SJSA1 (cell line): ENCODE measurements at regions not wholly inside any gene's neighbourhood (a gene's known extent, or its start where the extent isn't known, plus 50 kb on each side); places are given as distances from the start of the nearest gene placed in this dataset.
"Not testable (repeated sequence)": the region's sequence is repeated elsewhere in the genome, so short reads cannot be mapped to it uniquely, and the experiment has no call there.

Experiments
- DNase-seq, 2 experiments: peaks; one replicate each; pipeline ENCODE4 v3.0.0-alpha.2; 2015 to 2020; ENCODE audit warnings: low spot score in 2 of 2, low read depth in 1 of 2
- H3K27ac ChIP-seq: fragments of 250-450 bp; sonication (Bioruptor Pico); 2 replicates; pipeline ENCODE4 v1.5.1; 2020; ENCODE audit warnings: mild to moderate bottlenecking, moderate library complexity
- H3K27me3 ChIP-seq: fragments of 250-450 bp; sonication (Bioruptor Pico); replicated peaks from 2 replicates; pipeline ENCODE4 v1.5.1; 2020; ENCODE audit warnings: mild to moderate bottlenecking, moderate library complexity
- H3K36me3 ChIP-seq: fragments of 250-450 bp; sonication (Bioruptor Pico); 2 replicates; pipeline ENCODE4 v1.5.1; 2020; ENCODE audit warnings: mild to moderate bottlenecking
- H3K4me1 ChIP-seq: fragments of 250-450 bp; sonication (Bioruptor Pico); replicated peaks from 2 replicates; pipeline ENCODE4 v1.6.1; 2021; ENCODE audit warnings: mild to moderate bottlenecking
- H3K4me3 ChIP-seq: fragments of 250-450 bp; sonication (Bioruptor Pico); 2 replicates; pipeline ENCODE4 v1.5.1; 2020; ENCODE audit warnings: mild to moderate bottlenecking
- H3K9me3 ChIP-seq: fragments of 250-450 bp; sonication (Bioruptor Pico); replicated peaks from 2 replicates; pipeline ENCODE4 v1.5.1; 2020; ENCODE audit warnings: mild to moderate bottlenecking

DNA sequence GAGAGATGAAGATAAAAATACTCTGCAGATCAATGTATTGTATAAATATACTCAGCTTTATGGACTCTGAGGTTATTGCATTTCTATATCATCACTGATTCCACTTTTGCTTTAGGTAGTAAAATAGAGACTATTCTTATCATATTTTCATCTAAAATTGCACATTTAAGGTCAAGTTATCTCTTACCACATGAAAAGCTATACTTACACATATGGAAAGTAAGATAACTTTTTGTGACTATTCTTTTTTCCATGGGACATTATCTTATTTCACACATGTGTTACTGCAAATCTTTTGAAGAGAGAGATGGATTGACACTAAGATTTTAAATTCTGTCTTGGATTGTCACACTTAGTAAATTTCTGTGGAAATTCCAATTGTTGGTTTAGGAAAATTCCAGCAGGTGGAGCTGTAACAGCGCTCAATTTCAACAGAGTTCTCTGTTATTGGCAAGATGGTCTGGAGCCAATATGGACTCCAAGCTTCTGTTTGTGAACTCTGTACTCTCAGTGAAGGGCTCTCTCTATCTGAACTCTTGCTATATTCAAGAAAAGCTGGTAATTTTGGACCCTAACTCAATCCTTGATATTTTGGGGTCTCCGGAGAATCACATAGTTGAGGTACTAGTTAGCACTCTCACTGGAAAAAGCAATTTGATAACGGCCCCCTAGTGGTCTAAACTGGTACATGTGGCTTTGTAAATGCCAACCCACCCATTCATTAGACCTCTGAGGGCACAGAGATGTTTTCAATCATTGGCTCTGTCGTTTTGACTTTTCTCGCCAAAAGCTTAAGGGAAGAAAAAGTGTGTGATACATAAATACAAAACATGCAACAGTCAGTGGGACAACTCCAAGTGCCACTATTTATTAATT, 429.7 kb downstream of the ETS1 start:
- H3K36me3 ChIP-seq = no peaks in the 10 kb centered on the region
- peak in 1 of 2 experiments; percentile 77 for DNase-seq
- no peaks in the 10 kb centered on the region for H3K9me3 ChIP-seq
- no peaks in the 10 kb centered on the region for H3K27me3 ChIP-seq
- peak overlapping the region; percentile 20; the same call in 1 of the 2 replicates for H3K4me3 ChIP-seq
- peak overlapping the region; percentile 45 for H3K27ac ChIP-seq
- H3K4me1 ChIP-seq = 0 out of 2 replicates have a peak, but pooled peaks cover 4% of the 10 kb centered on the region

GRCh38 chr11:128156486-128156885, 430.9 kb downstream of the ETS1 start:
- Histone ChIP-seq H3K27ac (no peak overlapping the region), H3K36me3 (no peaks in the 10 kb centered on the region), H3K27me3 (no peaks in the 10 kb centered on the region), H3K4me1 (0 out of 2 replicates have a peak, but pooled peaks cover 4% of the 10 kb centered on the region), H3K4me3 (no peak overlapping the region), H3K9me3 (no peaks in the 10 kb centered on the region)
- DNase-seq = no peak

GRCh38 chr11:128155590-128155989, 431.8 kb downstream of the ETS1 start:
- no peak overlapping the region for H3K27ac ChIP-seq

GRCh38 chr11:128153697-128154048, 433.7 kb downstream of the ETS1 start:
- no peak for DNase-seq
- H3K36me3 ChIP-seq = no peaks in the 10 kb centered on the region
- H3K4me1 ChIP-seq = 0 out of 2 replicates have a peak, but pooled peaks cover 4% of the 10 kb centered on the region
- H3K27me3 ChIP-seq = no peaks in the 10 kb centered on the region
- H3K9me3 ChIP-seq = no peaks in the 10 kb centered on the region
- no peak overlapping the region for H3K27ac ChIP-seq
- no peak overlapping the region for H3K4me3 ChIP-seq

More at GRCh38 chr11:128155590-128155989, 431.8 kb downstream of the ETS1 start:
- no peaks in the 10 kb centered on the region for H3K36me3 ChIP-seq
- no peak overlapping the region for H3K4me3 ChIP-seq
- no peaks in the 10 kb centered on the region for H3K27me3 ChIP-seq
- no peak for DNase-seq
- no peaks in the 10 kb centered on the region for H3K9me3 ChIP-seq
- 0 out of 2 replicates have a peak, but pooled peaks cover 4% of the 10 kb centered on the region for H3K4me1 ChIP-seq

- Histone ChIP-seq H3K4me3 (no peak overlapping the region), H3K27ac (no peak overlapping the region), H3K27me3 (no peaks in the 10 kb centered on the region), H3K9me3 (no peaks in the 10 kb centered on the region), H3K4me1 (0 out of 2 replicates have a peak, but pooled peaks cover 4% of the 10 kb centered on the region), H3K36me3 (no peaks in the 10 kb centered on the region)
- DNase-seq = no peak
Measured at GRCh38 chr11:128152796-128153696, 434.3 kb downstream of the ETS1 start.

DNA sequence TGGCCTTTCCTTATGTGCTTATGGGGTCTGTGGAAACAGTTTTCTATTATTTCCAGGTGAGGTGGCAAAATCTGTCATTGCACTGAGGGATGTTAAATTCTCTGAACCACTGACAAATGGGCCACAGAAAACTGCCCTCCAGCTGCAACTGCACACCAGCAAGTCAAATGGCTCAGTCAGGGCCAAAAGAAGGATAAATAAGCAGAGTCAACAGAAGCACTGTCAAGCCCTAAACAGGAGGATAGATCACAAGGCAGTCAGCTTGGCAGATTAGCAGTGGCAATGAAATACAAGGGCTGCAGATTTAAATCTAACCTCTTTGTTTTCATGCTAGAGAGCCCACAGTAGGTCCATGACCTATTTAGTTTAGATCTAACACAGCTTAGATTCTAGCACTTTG, 435.6 kb downstream of the ETS1 start:
- Histone ChIP-seq H3K4me3 (no peak overlapping the region), H3K36me3 (no peaks in the 10 kb centered on the region), H3K27ac (no peak overlapping the region), H3K9me3 (no peaks in the 10 kb centered on the region), H3K27me3 (no peaks in the 10 kb centered on the region), H3K4me1 (no peaks in the 10 kb centered on the region)
- DNase-seq = no peak

- Histone ChIP-seq H3K4me3 (no peak overlapping the region), H3K27me3 (no peaks in the 10 kb centered on the region), H3K27ac (no peak overlapping the region), H3K4me1 (no peaks in the 10 kb centered on the region), H3K36me3 (no peaks in the 10 kb centered on the region), H3K9me3 (no peaks in the 10 kb centered on the region)
- no peak for DNase-seq
Measured at GRCh38 chr11:128151338-128151737, 436.0 kb downstream of the ETS1 start.

GRCh38 chr11:128148208-128148607, 439.1 kb downstream of the ETS1 start:
- Histone ChIP-seq H3K36me3 (no peaks in the 10 kb centered on the region), H3K27me3 (no peaks in the 10 kb centered on the region), H3K4me1 (no peaks in the 10 kb centered on the region), H3K27ac (no peak overlapping the region), H3K4me3 (no peak overlapping the region), H3K9me3 (no peaks in the 10 kb centered on the region)
- DNase-seq = no peak

- Histone ChIP-seq H3K36me3 (no peaks in the 10 kb centered on the region), H3K27ac (no peak overlapping the region), H3K9me3 (no peaks in the 10 kb centered on the region), H3K4me3 (no peak overlapping the region), H3K27me3 (no peaks in the 10 kb centered on the region), H3K4me1 (no peaks in the 10 kb centered on the region)
- no peak for DNase-seq
Measured at GRCh38 chr11:128146926-128147605, 440.3 kb downstream of the ETS1 start.

DNA sequence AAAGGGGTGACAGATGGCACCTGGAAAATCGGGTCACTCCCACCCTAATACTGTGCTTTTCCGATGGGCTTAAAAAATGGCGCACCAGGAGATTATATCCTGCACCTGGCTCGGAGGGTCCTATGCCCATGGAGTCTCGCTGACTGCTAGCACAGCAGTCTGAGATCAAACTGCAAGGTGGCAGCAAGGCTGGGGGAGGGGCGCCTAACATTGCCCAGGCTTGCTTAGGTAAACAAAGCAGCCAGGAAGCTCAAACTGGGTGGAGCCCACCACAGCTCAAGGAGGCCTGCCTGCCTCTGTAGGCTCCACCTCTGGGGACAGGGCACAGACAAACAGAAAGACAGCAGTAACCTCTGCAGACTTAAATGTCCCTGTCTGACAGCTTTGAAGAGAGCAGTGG, 447.1 kb downstream of the ETS1 start:
- H3K36me3 ChIP-seq = not testable (repeated sequence)

GRCh38 chr11:128135451-128135850, 451.9 kb downstream of the ETS1 start:
- Histone ChIP-seq H3K27me3 (no peaks in the 10 kb centered on the region), H3K36me3 (no peaks in the 10 kb centered on the region), H3K27ac (no peak overlapping the region), H3K4me1 (no peaks in the 10 kb centered on the region), H3K4me3 (no peak overlapping the region), H3K9me3 (no peaks in the 10 kb centered on the region)
- no peak for DNase-seq

More for the DNA sequence above, 447.1 kb downstream of the ETS1 start:
- H3K4me3 ChIP-seq, H3K27ac ChIP-seq, H3K27me3 ChIP-seq, H3K4me1 ChIP-seq, H3K9me3 ChIP-seq, DNase-seq: not testable (repeated sequence)

DNA sequence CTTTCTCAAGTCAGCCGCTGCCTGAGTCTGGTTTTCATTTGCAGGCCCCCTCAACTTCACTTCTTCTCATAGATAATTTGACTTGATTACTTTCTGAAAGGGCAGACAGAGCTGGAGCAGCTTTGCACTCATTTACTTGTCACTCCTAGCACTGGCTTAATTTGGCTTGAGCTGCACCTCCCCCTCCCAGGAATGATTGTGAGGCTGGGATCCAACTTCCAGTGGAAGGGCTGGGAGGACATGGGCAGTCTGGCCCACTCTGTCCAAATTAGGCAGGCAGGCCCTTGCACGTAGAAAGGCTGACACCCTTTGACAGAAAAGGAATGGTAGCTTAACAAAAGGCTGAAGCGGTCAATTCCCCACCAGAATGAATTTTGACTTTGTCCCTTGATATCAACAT, 453.9 kb downstream of the ETS1 start:
- Histone ChIP-seq H3K4me1 (no peaks in the 10 kb centered on the region), H3K4me3 (no peak overlapping the region), H3K27ac (no peak overlapping the region), H3K36me3 (no peaks in the 10 kb centered on the region), H3K27me3 (no peaks in the 10 kb centered on the region), H3K9me3 (no peaks in the 10 kb centered on the region)
- DNase-seq = no peak

DNA sequence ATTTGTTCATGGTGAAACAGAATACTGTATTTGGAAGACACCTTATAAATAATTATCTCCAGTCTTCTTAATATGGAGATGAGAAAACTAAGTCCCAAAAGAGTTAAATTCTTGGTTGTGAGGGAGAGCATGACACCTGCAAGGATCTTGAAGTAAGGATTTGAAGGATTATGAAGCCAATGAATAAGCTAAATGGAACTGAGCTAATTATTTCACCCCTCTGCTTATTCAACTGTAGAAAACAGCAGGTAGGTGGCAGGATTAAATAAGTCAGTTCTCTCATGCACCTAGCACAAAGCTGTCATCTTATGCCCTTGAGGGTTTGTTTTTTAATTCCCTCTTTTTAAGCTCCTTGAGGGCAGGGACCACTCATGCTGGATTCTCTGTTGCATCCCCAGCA, 457.3 kb downstream of the ETS1 start:
- Histone ChIP-seq H3K27ac (no peak overlapping the region), H3K4me1 (no peaks in the 10 kb centered on the region), H3K4me3 (no peak overlapping the region), H3K27me3 (no peaks in the 10 kb centered on the region), H3K9me3 (no peaks in the 10 kb centered on the region), H3K36me3 (no peaks in the 10 kb centered on the region)
- DNase-seq = no peak
